ENCODE measurements at regions not wholly inside any gene's neighbourhood (a gene's known extent, or its start where the extent isn't known, plus 50 kb on each side); places are given as distances from the start of the nearest gene placed in this dataset.

GRCh38 chr4:132387060-132387459, 762.0 kb upstream of the PCDH10 start:
- TF ChIP-seq CTCF (conservative IDR thresholded peaks at IDR 0.05; ENCODE audit: low read depth, low read length) (no peak), EZH2phosphoT487 (IDR thresholded peaks at IDR 0.05; ENCODE audit: borderline replicate concordance, low read length) (no peak), EZH2 (IDR thresholded peaks at IDR 0.05; ENCODE audit: low read length, unreplicated experiment) (no peak)
